Stomach (tissue), 8 donors: ENCODE measurements at regions not wholly inside any gene's neighbourhood (a gene's known extent, or its start where the extent isn't known, plus 50 kb on each side); places are given as distances from the start of the nearest gene placed in this dataset.

Experiments
- DNase-seq, 2 donors: peaks; one replicate each; pipeline versions ENCODE4 v3.0.0 to v3.0.0-alpha.2; 2013 to 2019
- H3K27ac ChIP-seq, 5 donors: fragments of 200-600 bp in 4 of 5; sonication (generic) in 4 of 5; one replicate each; pipeline ENCODE4 v1.5.1; 2013 to 2019; ENCODE audit warnings: mild to moderate bottlenecking in 1 of 5, moderate library complexity in 1 of 5
- H3K27me3 ChIP-seq, 3 donors: fragments of 200-600 bp; sonication (generic); one replicate each; pipeline ENCODE4 v1.5.1; 2017 to 2019; ENCODE audit warnings: mixed run types in 1 of 3
- H3K36me3 ChIP-seq, 4 donors: fragments of 200-600 bp; sonication (generic); 1 replicate in 3 of 4; 2 replicates in 1 of 4; pipeline ENCODE4 v1.5.1; 2016 to 2019
- H3K4me1 ChIP-seq, 4 donors: fragments of 200-600 bp; sonication (generic); one replicate each; pipeline ENCODE4 v1.5.1; 2016 to 2019
- H3K4me3 ChIP-seq, 4 donors: fragments of 200-600 bp; sonication (generic) in 3 of 4; one replicate each; pipeline ENCODE4 v1.5.1; 2016 to 2019; ENCODE audit warnings: mild to moderate bottlenecking in 1 of 4
- H3K9me3 ChIP-seq, 4 donors: fragments of 200-600 bp; sonication (generic); one replicate each; pipeline ENCODE4 v1.5.1; 2016 to 2019
- CTCF ChIP-seq, 7 experiments: fragments of 450-650 bp in 4 of 7; fragments of 200-600 bp in 3 of 7; sonication (generic) in 3 of 7; IDR thresholded peaks; one replicate each; pipeline ENCODE4 v1.5.1; 2016 to 2019; ENCODE audit warnings: antibody characterized with exemption in 7 of 7, control low read depth in 2 of 7, mild to moderate bottlenecking in 1 of 7
- EP300 ChIP-seq: sonication (generic); formaldehyde crosslinking; IDR thresholded peaks from one replicate; pipeline ENCODE4 v1.6.1; 2017; ENCODE audit warnings: antibody characterized with exemption
- POLR2A ChIP-seq, 4 donors: fragments of 450-650 bp; IDR thresholded peaks; one replicate each; pipeline ENCODE4 v1.6.1; 2016; ENCODE audit warnings: antibody characterized with exemption in 4 of 4, control low read depth in 2 of 4, mild to moderate bottlenecking in 1 of 4, moderate library complexity in 1 of 4
- POLR2AphosphoS5 ChIP-seq, 3 donors: sonication (generic); formaldehyde crosslinking; IDR thresholded peaks; one replicate each; pipeline ENCODE4 v1.6.1; 2016; ENCODE audit warnings: antibody characterized with exemption in 3 of 3
- WGBS, 5 donors: extraction: QIAGEN DNeasy Blood & Tissue Kit in 3 of 5; methylation state at CpG; one replicate each; pipeline versions ENCODE4 v1.1.5 to v1.1.7; 2013 to 2018; 5-methylcytosine and 5-hydroxymethylcytosine counted together
- intact Hi-C: fragments of 100-400 bp; cut with DNase I; formaldehyde crosslinking; loops from one replicate; pipeline ENCODE4 v1.15.1; 2023; ENCODE audit warnings: low total_unique reads
- donor health status: healthy with polysubstance abuse.
- donor health status: Bipolar disorder and iron deficiency.
- donor health status: healthy.

DNA sequence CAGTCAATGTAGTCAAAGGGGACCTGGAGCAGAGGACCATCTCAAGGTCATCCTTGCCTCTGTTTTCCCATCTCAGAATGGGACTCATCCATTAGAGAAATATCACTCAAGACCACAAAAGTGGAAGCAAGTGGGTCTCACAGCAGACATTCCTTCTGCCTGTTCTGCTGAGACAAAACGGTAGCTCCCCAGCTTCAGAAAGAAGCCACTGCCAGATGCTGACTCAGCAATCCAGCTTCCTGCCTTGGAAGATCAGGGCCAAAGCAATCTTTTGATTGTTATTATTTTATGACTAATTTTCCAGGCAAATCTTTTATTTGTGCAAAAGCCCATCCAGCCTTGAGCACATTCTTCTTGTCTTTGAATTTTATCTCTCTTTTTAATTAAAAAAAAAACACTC, 86.8 kb downstream of the CCT6B start:
- peaks cover 0 to 13% (median 0%) of the 10 kb centered on the region in 3 donors for H3K27me3 ChIP-seq
- H3K4me1 ChIP-seq, result no peaks in the 10 kb centered on the region
- WGBS, 5 donors, result 24 to 40% (median 33%) methylated on average over 1 of the region's 1 CpG
- H3K27ac ChIP-seq, result no peak overlapping the region
- intact Hi-C loops, result no loop called here
- no peaks in the 10 kb centered on the region for H3K36me3 ChIP-seq
- no peak for DNase-seq
- no peak for TF ChIP-seq EP300
- TF ChIP-seq POLR2AphosphoS5 (IDR thresholded peaks at IDR 0.05), result no peak
- no peak for TF ChIP-seq POLR2A (IDR thresholded peaks at IDR 0.05)
- no peak for TF ChIP-seq CTCF (IDR thresholded peaks at IDR 0.05)
- H3K4me3 ChIP-seq, result no peak overlapping the region
- H3K9me3 ChIP-seq, result peaks cover 0 to 10% (median 5%) of the 10 kb centered on the region in 4 donors

DNA sequence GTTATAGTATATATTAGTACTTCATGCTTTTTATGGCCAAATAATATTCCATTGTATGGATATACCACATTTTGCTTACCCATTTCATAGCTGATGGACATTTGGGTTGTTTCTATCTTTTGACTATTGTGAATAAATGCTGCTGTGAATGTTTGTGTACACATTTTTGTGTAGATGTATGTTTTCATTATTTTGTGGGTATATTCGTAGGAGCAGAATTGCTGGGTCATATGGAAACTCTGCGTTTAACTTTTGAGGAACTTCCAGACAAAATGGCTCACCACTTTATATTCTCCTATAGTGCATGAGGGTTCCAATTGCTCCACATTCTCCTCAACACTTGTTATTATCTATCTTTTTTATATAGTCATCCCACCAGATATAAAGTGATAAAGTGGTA, 88.6 kb downstream of the CCT6B start:
- Histone ChIP-seq H3K36me3 (no peaks in the 10 kb centered on the region), H3K4me3 (no peak overlapping the region), H3K4me1 (no peaks in the 10 kb centered on the region), H3K27me3 (peaks cover 0 to 3% (median 0%) of the 10 kb centered on the region in 3 donors), H3K27ac (no peak overlapping the region), H3K9me3 (peaks cover 0 to 18% (median 7%) of the 10 kb centered on the region in 4 donors)
- no peak for DNase-seq
- WGBS, 5 donors, result 85 to 93% (median 90%) methylated on average over 2 of the region's 2 CpGs
- TF ChIP-seq CTCF (IDR thresholded peaks at IDR 0.05) (no peak), EP300 (no peak), POLR2A (IDR thresholded peaks at IDR 0.05) (no peak), POLR2AphosphoS5 (IDR thresholded peaks at IDR 0.05) (no peak)
- intact Hi-C loops, result no loop called here

DNA sequence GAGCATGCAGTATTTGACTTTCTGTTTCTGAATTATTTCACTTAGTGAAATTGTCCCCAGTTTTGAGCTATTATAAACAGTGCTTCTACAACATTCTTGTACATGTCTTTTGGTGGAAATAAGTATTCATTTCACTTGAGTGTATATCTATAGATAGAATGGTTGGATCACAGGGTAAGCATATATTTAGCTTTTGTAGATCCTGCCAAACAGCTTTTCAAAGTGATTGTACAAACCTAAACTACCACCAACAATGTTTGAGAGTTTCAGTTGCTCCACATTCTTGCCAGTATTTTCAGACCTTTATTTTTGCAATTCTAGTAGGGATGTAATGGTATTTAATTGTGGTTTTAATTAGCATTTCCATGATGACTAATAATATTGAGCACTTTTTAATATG, 91.6 kb downstream of the CCT6B start:
- no peak for DNase-seq
- intact Hi-C loops, result no loop called here
- no peaks in the 10 kb centered on the region for H3K4me1 ChIP-seq
- H3K27me3 ChIP-seq, result no peaks in the 10 kb centered on the region
- no peaks in the 10 kb centered on the region for H3K36me3 ChIP-seq
- TF ChIP-seq POLR2A (IDR thresholded peaks at IDR 0.05), result no peak
- peaks cover 0 to 18% (median 7%) of the 10 kb centered on the region in 4 donors for H3K9me3 ChIP-seq
- no peak overlapping the region for H3K27ac ChIP-seq
- H3K4me3 ChIP-seq, result no peak overlapping the region

GRCh38 chr17:34865716-34866115, 95.5 kb downstream of the CCT6B start:
- TF ChIP-seq EP300 (no peak), POLR2A (IDR thresholded peaks at IDR 0.05) (no peak), POLR2AphosphoS5 (IDR thresholded peaks at IDR 0.05) (no peak), CTCF (IDR thresholded peaks at IDR 0.05) (no peak)
- Histone ChIP-seq H3K4me1 (no peaks in the 10 kb centered on the region), H3K9me3 (peaks cover 0 to 8% (median 2%) of the 10 kb centered on the region in 4 donors), H3K36me3 (no peaks in the 10 kb centered on the region), H3K27ac (no peak overlapping the region), H3K27me3 (peaks cover 0 to 5% (median 3%) of the 10 kb centered on the region in 3 donors), H3K4me3 (no peak overlapping the region)
- intact Hi-C loops, result no loop called here
- no peak for DNase-seq
- WGBS, 5 donors, result 82 to 92% (median 89%) methylated on average over 6 of the region's 6 CpGs

DNA sequence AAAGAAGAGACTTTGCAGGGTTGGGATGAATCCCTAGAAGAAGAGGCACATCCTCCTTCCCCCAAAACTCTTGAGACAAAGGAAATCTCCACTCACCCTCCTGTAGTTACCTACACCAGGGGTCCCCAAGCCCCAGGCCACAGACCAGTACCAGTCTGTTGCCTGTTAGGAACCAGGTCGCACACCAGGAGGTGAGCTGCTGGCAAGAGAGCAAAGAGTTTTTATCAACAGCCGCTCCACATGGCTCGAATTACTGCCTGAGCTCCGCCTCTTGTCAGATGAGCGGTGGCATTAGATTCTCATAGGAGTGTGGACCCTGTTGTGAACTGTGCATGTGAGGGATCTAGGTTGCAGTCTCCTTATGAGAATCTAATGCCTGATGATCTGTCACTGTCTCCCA, 98.9 kb downstream of the CCT6B start:
- no peak for DNase-seq
- Histone ChIP-seq H3K27me3 (peaks cover 0 to 10% (median 4%) of the 10 kb centered on the region in 3 donors), H3K4me3 (no peak overlapping the region), H3K36me3 (no peaks in the 10 kb centered on the region), H3K27ac (no peak overlapping the region), H3K4me1 (no peaks in the 10 kb centered on the region), H3K9me3 (no peaks in the 10 kb centered on the region)
- WGBS, 5 donors, result 31 to 78% (median 46%) methylated on average over 4 to 5 of the region's 5 CpGs
- intact Hi-C loops, result no loop called here
- no peak for TF ChIP-seq EP300
